ENCODE measurements at regions not wholly inside any gene's neighbourhood (a gene's known extent, or its start where the extent isn't known, plus 50 kb on each side); places are given as distances from the start of the nearest gene placed in this dataset.

DNA sequence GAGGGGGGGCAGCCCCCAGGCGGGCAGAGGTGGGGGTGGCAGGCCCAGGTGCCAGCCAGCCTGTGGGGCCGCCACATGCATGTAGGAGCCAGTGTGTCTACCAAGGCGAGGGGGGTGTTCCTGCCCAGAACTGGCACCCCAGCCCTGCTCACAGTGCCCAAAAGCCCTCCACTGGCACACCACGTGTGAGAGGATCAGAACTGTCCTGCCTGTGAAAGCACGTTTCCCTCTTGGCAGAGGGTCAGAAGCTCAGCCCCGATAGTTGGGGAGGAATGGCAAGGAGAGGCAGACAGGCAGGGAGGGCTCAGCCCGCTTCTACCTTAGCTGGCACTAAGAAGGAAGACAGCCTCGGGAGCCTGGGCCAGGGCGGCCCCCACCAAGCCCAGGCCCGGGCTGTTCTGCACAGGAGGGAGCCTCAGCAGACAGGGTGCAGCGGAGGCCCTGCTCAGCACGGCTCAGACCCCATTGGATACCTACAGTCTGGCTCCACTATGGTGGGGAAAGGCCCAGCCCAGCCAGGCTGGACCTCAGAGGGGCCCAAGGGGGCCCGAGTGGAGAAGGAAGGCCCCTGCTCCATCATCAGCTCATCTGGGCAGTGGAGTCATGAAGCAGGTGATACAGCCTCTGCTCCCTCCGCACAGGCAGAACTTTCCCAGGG, 84.8 kb upstream of the LINGO1 start:
- no peak overlapping the region for H2AFZ ChIP-seq (ENCODE audit: low read depth, low read length)
- H3F3A ChIP-seq (ENCODE audit: insufficient read depth, low read length, poor library complexity, severe bottlenecking), result no peaks in the 10 kb centered on the region
- H3K27me3 ChIP-seq (ENCODE audit: insufficient read depth, low read depth, low read length), result no peaks in the 10 kb centered on the region
- H3K9me2 ChIP-seq (ENCODE audit: insufficient read depth, low read length), result no peaks in the 10 kb centered on the region
- no peaks in the 10 kb centered on the region for H3K79me2 ChIP-seq (replicated peaks; ENCODE audit: insufficient read depth, low read length)
- no peak overlapping the region for H3K27ac ChIP-seq (ENCODE audit: low read length)
- H4K20me1 ChIP-seq (ENCODE audit: insufficient read depth), result no peaks in the 10 kb centered on the region
- no peak overlapping the region for H3K4me3 ChIP-seq (ENCODE audit: low read length)
- TF ChIP-seq TAF1 (IDR thresholded peaks at IDR 0.05; ENCODE audit: low read depth), result no peak
- TF ChIP-seq POLR2AphosphoS5 (IDR thresholded peaks at IDR 0.05), result no peak
- TF ChIP-seq, protein P1, sequence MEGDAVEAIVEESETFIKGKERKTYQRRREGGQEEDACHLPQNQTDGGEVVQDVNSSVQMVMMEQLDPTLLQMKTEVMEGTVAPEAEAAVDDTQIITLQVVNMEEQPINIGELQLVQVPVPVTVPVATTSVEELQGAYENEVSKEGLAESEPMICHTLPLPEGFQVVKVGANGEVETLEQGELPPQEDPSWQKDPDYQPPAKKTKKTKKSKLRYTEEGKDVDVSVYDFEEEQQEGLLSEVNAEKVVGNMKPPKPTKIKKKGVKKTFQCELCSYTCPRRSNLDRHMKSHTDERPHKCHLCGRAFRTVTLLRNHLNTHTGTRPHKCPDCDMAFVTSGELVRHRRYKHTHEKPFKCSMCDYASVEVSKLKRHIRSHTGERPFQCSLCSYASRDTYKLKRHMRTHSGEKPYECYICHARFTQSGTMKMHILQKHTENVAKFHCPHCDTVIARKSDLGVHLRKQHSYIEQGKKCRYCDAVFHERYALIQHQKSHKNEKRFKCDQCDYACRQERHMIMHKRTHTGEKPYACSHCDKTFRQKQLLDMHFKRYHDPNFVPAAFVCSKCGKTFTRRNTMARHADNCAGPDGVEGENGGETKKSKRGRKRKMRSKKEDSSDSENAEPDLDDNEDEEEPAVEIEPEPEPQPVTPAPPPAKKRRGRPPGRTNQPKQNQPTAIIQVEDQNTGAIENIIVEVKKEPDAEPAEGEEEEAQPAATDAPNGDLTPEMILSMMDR (IDR thresholded peaks at IDR 0.05; ENCODE audit: poor library complexity, severe bottlenecking), result no peak
- no peak for TF ChIP-seq EZH2 (IDR thresholded peaks at IDR 0.05; ENCODE audit: borderline replicate concordance, insufficient read depth, low read length, poor library complexity, severe bottlenecking)
- TF ChIP-seq MXI1 (conservative IDR thresholded peaks at IDR 0.05; ENCODE audit: poor library complexity, severe bottlenecking), result no peak
- TF ChIP-seq RAD21 (conservative IDR thresholded peaks at IDR 0.05), result no peak
- no peak for TF ChIP-seq EP300 (conservative IDR thresholded peaks at IDR 0.05; ENCODE audit: poor library complexity, severe bottlenecking)
- no peak for TF ChIP-seq SMC3 (conservative IDR thresholded peaks at IDR 0.05; ENCODE audit: poor library complexity)
- no peaks in the 10 kb centered on the region for H3K9me3 ChIP-seq (ENCODE audit: low read length)
- no peak overlapping the region for H3K9ac ChIP-seq (ENCODE audit: low read length)
- no peaks in the 10 kb centered on the region for H3K36me3 ChIP-seq (ENCODE audit: insufficient read depth, low read length)
- H3K4me2 ChIP-seq (ENCODE audit: low read length), result no peak overlapping the region

DNA sequence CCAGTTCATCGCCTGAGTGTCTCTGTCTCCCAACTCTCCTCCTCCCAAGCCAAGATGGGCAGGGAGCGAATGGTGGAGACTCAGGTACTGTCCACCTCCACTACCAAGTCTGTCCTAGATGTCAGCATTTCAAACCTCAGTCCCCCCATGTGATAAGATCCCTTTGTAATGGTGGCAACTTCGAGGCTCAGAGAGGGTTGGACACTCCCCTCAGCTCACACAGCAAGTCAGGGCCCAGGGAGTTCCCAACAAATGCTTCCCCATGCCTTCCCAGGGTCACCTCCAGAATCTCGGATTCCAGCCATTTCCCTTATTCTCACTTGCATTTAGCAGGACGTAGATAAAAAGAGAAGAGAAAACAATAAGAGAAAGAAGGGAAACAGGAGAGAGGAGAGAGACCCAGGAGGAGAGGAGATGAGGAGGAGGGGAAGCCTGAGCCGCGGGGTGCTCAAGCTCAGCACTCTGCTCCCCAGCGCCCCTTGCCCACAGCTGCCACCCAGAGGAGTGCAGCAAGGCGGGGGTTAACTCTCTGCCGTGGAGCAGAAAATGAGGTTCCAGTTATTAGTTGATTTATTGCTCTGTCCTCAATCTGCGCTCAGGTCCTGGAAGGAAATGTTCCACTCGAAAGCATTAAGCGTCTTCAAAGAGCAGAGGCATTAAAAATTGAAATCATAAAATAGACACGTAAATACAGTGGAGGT, 84.1 kb upstream of the LINGO1 start:
- H3K4me2 ChIP-seq (ENCODE audit: low read length), result no peak overlapping the region
- no peaks in the 10 kb centered on the region for H3K9me3 ChIP-seq (ENCODE audit: low read length)
- no peaks in the 10 kb centered on the region for H3K36me3 ChIP-seq (ENCODE audit: insufficient read depth, low read length)
- H4K20me1 ChIP-seq (ENCODE audit: insufficient read depth), result no peaks in the 10 kb centered on the region
- no peaks in the 10 kb centered on the region for H3K9me2 ChIP-seq (ENCODE audit: insufficient read depth, low read length)
- no peaks in the 10 kb centered on the region for H3K27me3 ChIP-seq (ENCODE audit: insufficient read depth, low read depth, low read length)
- H2AFZ ChIP-seq (ENCODE audit: low read depth, low read length), result no peak overlapping the region
- H3K27ac ChIP-seq (ENCODE audit: low read length), result no peak overlapping the region
- H3K4me3 ChIP-seq (ENCODE audit: low read length), result no peak overlapping the region
- H3K79me2 ChIP-seq (replicated peaks; ENCODE audit: insufficient read depth, low read length), result no peaks in the 10 kb centered on the region
- no peak for TF ChIP-seq MXI1 (conservative IDR thresholded peaks at IDR 0.05; ENCODE audit: poor library complexity, severe bottlenecking)
- TF ChIP-seq, protein P2, sequence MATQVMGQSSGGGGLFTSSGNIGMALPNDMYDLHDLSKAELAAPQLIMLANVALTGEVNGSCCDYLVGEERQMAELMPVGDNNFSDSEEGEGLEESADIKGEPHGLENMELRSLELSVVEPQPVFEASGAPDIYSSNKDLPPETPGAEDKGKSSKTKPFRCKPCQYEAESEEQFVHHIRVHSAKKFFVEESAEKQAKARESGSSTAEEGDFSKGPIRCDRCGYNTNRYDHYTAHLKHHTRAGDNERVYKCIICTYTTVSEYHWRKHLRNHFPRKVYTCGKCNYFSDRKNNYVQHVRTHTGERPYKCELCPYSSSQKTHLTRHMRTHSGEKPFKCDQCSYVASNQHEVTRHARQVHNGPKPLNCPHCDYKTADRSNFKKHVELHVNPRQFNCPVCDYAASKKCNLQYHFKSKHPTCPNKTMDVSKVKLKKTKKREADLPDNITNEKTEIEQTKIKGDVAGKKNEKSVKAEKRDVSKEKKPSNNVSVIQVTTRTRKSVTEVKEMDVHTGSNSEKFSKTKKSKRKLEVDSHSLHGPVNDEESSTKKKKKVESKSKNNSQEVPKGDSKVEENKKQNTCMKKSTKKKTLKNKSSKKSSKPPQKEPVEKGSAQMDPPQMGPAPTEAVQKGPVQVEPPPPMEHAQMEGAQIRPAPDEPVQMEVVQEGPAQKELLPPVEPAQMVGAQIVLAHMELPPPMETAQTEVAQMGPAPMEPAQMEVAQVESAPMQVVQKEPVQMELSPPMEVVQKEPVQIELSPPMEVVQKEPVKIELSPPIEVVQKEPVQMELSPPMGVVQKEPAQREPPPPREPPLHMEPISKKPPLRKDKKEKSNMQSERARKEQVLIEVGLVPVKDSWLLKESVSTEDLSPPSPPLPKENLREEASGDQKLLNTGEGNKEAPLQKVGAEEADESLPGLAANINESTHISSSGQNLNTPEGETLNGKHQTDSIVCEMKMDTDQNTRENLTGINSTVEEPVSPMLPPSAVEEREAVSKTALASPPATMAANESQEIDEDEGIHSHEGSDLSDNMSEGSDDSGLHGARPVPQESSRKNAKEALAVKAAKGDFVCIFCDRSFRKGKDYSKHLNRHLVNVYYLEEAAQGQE (IDR thresholded peaks at IDR 0.05; ENCODE audit: borderline replicate concordance), result no peak
- no peak for TF ChIP-seq SMC3 (conservative IDR thresholded peaks at IDR 0.05; ENCODE audit: poor library complexity)
- TF ChIP-seq, protein P1 (IDR thresholded peaks at IDR 0.05; ENCODE audit: poor library complexity, severe bottlenecking), result no peak
- TF ChIP-seq POLR2AphosphoS5 (IDR thresholded peaks at IDR 0.05), result no peak
- TF ChIP-seq EZH2 (IDR thresholded peaks at IDR 0.05; ENCODE audit: borderline replicate concordance, insufficient read depth, low read length, poor library complexity, severe bottlenecking), result no peak
- TF ChIP-seq EP300 (conservative IDR thresholded peaks at IDR 0.05; ENCODE audit: poor library complexity, severe bottlenecking), result no peak
- TF ChIP-seq RAD21 (conservative IDR thresholded peaks at IDR 0.05), result no peak
- TF ChIP-seq TAF1 (IDR thresholded peaks at IDR 0.05; ENCODE audit: low read depth), result no peak
- no peaks in the 10 kb centered on the region for H3F3A ChIP-seq (ENCODE audit: insufficient read depth, low read length, poor library complexity, severe bottlenecking)
- no peak overlapping the region for H3K9ac ChIP-seq (ENCODE audit: low read length)

Measured in neural cell (in vitro differentiated cells).